K562 (cell line): ENCODE measurements at regions not wholly inside any gene's neighbourhood (a gene's known extent, or its start where the extent isn't known, plus 50 kb on each side); places are given as distances from the start of the nearest gene placed in this dataset.

ENCODE experiments used
- ATAC-seq: fragments of 200-7000 bp; cut with Tn5 transposase; 3 replicates; pipeline ENCODE4 v1.9.1; 2020; ENCODE audit warnings: moderate library complexity
- BruUV-seq: library from RNA; stranded (reverse); fragments of 400-500 nt; replicated peaks from 2 replicates; lab custom pipeline; 2021; lab: Mats Ljungman, UMichigan
- CTCF ChIA-PET: fragments of 300-600 bp; formaldehyde crosslinking; extraction: SDS; loops from one replicate; lab custom pipeline; 2021; ENCODE audit warnings: low intra/inter-chr PET ratio; lab: Yijun Ruan, JAX
- POLR2A ChIA-PET: fragments of 300-600, 350-650 bp; sonication (Branson Sonifier 250); formaldehyde crosslinking; extraction: SDS; loops from one replicate; lab custom pipeline; 2021; ENCODE audit warnings: antibody characterized with exemption, inconsistent platforms; lab: Yijun Ruan, JAX
- DNase-seq, 4 experiments: peaks; one replicate each; pipeline versions ENCODE4 v3.0.0 to v3.0.0-alpha.2; 2011 to 2018; ENCODE audit warnings: low spot score in 3 of 4, mixed read lengths in 3 of 4; ENCODE audit errors: extremely low read depth in 1 of 4
- FAIRE-seq: peaks from 2 replicates; lab custom pipeline; 2011; peaks lifted over from hg19 to GRCh38; lab: Jason Lieb, UNC
- H2AFZ ChIP-seq: 2 replicates; pipeline ENCODE4 v1.6.0; 2011; ENCODE audit warnings: low read depth, low read length, control low read depth, inconsistent platforms
- H3K27ac ChIP-seq: fragments of 200-600 bp; 3 replicates; pipeline ENCODE4 v1.8.0; 2011; ENCODE audit warnings: low read depth, mild to moderate bottlenecking, control low read depth, inconsistent platforms, low read length, moderate library complexity, mixed read lengths; ENCODE audit errors: extremely low read depth
- H3K27me3 ChIP-seq, 2 experiments: fragments of 300-600 bp in 1 of 2; 2 replicates in 1 of 2; 3 replicates in 1 of 2; pipeline versions ENCODE4 v1.6.0 to v1.8.0; 2011; ENCODE audit warnings: inconsistent platforms in 2 of 2, low read length in 2 of 2, mild to moderate bottlenecking in 1 of 2, mixed read lengths in 1 of 2, moderate library complexity in 1 of 2; ENCODE audit not compliant: control insufficient read depth in 2 of 2, insufficient read depth in 2 of 2
- H3K36me3 ChIP-seq: fragments of 300-600 bp; 3 replicates; pipeline ENCODE4 v1.8.0; 2011; ENCODE audit warnings: mild to moderate bottlenecking, low read length, inconsistent platforms; ENCODE audit not compliant: control insufficient read depth, insufficient read depth
- H3K4me1 ChIP-seq, 2 experiments: fragments of 200-600 bp in 1 of 2; replicated peaks in 1 of 2; 2 replicates in 1 of 2; 3 replicates in 1 of 2; pipeline versions ENCODE4 v1.5.1 to v1.8.0; 2011; ENCODE audit warnings: inconsistent platforms in 2 of 2, low read length in 2 of 2, mild to moderate bottlenecking in 1 of 2, mixed read lengths in 1 of 2, moderate library complexity in 1 of 2; ENCODE audit not compliant: control insufficient read depth in 2 of 2, insufficient read depth in 2 of 2
- H3K4me2 ChIP-seq: 2 replicates; pipeline ENCODE4 v1.6.1; 2011; ENCODE audit warnings: low read length, control low read depth, inconsistent platforms, mixed read lengths; ENCODE audit not compliant: insufficient read depth
- H3K4me3 ChIP-seq: fragments of 200-600 bp; sonication (generic), shearing (Covaris generic); 2 replicates; pipeline ENCODE4 v1.5.1; 2016; ENCODE audit warnings: control low read depth, inconsistent platforms
- H3K79me2 ChIP-seq: fragments of 200-600 bp; 3 replicates; pipeline ENCODE4 v1.8.0; 2011; ENCODE audit warnings: low read length, inconsistent platforms; ENCODE audit not compliant: control insufficient read depth, insufficient read depth
- H3K9ac ChIP-seq, 2 experiments: 2 replicates each; pipeline versions ENCODE4 v1.6.0 to v1.6.1; 2011; ENCODE audit warnings: low read depth in 2 of 2, low read length in 2 of 2, control low read depth in 1 of 2, inconsistent platforms in 1 of 2, mild to moderate bottlenecking in 1 of 2, mixed read lengths in 1 of 2; ENCODE audit not compliant: insufficient read depth in 1 of 2
- H3K9me1 ChIP-seq: one replicate; pipeline ENCODE4 v1.6.0; 2011; ENCODE audit warnings: inconsistent platforms, mild to moderate bottlenecking, low read length, moderate library complexity; ENCODE audit not compliant: control insufficient read depth, insufficient read depth
- H3K9me3 ChIP-seq: replicated peaks from 2 replicates; pipeline ENCODE4 v1.5.1; 2011; ENCODE audit warnings: low read depth, low read length, inconsistent platforms; ENCODE audit not compliant: control insufficient read depth, insufficient read depth
- H4K20me1 ChIP-seq: replicated peaks from 2 replicates; pipeline ENCODE4 v1.6.1; 2011; ENCODE audit warnings: low read length, inconsistent platforms, mixed read lengths; ENCODE audit not compliant: control insufficient read depth, insufficient read depth
- MED1 ChIP-seq: sonication (generic); formaldehyde crosslinking; IDR thresholded peaks from 2 replicates; pipeline ENCODE4 v1.8.1; 2023; ENCODE audit warnings: missing genetic modification reagents, borderline replicate concordance
- NRF1 ChIP-seq, 2 experiments: fragments of 450-650 bp; IDR thresholded peaks in 1 of 2; conservative IDR thresholded peaks in 1 of 2; 2 replicates each; pipeline ENCODE4 v1.6.1; 2014; ENCODE audit warnings: mild to moderate bottlenecking in 2 of 2
- TCF7 ChIP-seq: sonication (generic); IDR thresholded peaks from 2 replicates; pipeline ENCODE4 v1.6.1; 2016; ENCODE audit warnings: antibody characterized with exemption, borderline replicate concordance
- whole genome bisulfite sequencing: fragments of 100-300 bp; shearing (Covaris generic); methylation state at CpG from one replicate; pipeline ENCODE4 v1.1.6; 2016; ENCODE audit warnings: low coverage, mixed read lengths; ENCODE audit not compliant: insufficient coverage; ENCODE audit errors: missing lambda C conversion rate; 5-methylcytosine and 5-hydroxymethylcytosine counted together
- in situ Hi-C: fragments of 300-500 bp; cut with MboI; formaldehyde crosslinking; loops from 4 replicates; pipeline ENCODE4 v1.15.0; 2018; ENCODE audit warnings: inconsistent platforms, mixed read lengths
- intact Hi-C: fragments of 100-400 bp; cut with micrococcal nuclease; formaldehyde crosslinking; loops from 2 replicates; pipeline ENCODE4 v1.14.2; 2022

DNA sequence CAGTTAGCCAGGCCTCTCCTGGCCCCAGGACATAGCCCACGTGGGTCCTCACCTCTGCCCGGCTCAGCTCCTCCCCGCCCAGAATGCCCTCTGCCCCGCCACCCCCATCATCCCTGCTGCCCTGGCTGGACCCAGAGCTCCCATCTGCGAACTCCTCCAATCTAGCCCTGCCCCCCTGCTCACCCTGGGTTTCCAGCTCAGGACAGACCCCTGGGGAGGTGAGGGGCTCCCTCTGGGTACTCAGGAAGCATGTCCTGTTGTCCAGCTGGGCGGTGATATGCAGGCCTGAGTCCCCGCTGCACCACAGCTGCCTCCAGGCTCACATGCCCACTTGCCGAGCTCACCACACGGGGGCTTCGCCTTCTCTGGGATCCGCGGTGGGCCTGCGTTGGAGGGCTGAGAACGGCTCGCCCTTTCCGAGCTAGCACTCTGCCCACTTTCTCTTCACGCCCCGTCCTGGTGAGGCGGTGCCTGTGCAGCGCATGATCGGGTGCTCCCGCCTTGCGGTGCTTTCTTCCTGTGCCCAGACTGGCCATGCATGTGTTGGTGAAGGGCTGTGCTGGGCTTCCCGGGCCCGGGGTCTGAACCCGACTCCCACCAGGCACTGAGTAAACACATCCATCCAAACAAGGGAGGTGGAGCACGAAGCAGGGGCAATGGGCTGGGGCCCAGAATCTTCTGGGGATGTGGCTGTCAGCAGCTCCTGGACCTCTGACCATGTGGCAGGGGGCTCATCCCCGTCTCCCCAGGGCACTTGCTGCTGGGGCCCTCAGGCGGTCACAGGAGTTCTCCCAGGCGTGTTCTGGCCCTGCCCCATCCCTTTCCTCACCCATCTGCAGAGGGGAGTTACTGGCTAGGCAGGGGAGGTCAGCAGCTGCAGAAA is 74.3 kb downstream of the RGS12 start:
- in situ Hi-C loops (no loop called here), intact Hi-C loops (no loop called here)
- no peak overlapping the region for H2AFZ ChIP-seq
- no TSS peak for BruUV-seq
- no peaks in the 10 kb centered on the region for H3K36me3 ChIP-seq
- WGBS: 31% methylated on average over 25 of the region's 30 CpGs
- TF ChIP-seq TCF7: no peak
- POLR2A ChIA-PET: interaction anchor here (0.7 to 0.9 kb wide), 2 partner anchors 20 to 25 kb away, joined by 3 read pairs; no protein-coding TSS in a partner anchor
- peaks cover 31 to 90% of the 10 kb centered on the region in 2 experiments; a peak in 3 of 5 replicates for H3K27me3 ChIP-seq
- peaks cover 0 to 39% of the 10 kb centered on the region in 2 experiments; a peak in 3 of 5 replicates for H3K4me1 ChIP-seq
- CTCF ChIA-PET: no interaction called here
- no peak overlapping the region for H3K4me2 ChIP-seq
- no peak overlapping the region for H3K4me3 ChIP-seq
- peaks cover 33% of the 10 kb centered on the region for H4K20me1 ChIP-seq
- no peak for DNase-seq
- H3K9me3 ChIP-seq: no peaks in the 10 kb centered on the region
- no peaks in the 10 kb centered on the region for H3K9me1 ChIP-seq
- no peaks in the 10 kb centered on the region for H3K79me2 ChIP-seq
- no peak for ATAC-seq
- H3K9ac ChIP-seq: no peak overlapping the region
- H3K27ac ChIP-seq: no peak overlapping the region
- no peak for FAIRE-seq

DNA sequence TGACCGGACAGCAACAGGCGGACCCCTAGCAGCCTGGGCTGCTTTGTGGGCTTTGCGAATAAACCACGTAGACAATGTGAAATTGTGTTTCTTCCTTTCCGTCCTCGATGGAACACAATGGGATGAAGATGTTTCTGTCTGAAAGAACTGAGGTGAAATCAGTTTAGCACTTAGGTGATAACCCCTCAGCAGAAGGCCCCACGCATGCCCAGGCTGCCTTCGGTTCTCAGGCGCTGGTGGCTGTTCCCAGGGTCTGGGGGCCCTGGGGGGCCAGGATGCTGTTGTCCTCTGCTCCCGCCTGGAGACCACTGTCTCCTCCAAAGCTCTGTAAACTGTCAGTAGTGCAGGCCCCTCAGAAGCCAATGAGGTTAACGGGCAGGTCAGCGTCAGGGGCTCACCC is 73.9 kb upstream of the HGFAC start:
- FAIRE-seq: no peak
- H4K20me1 ChIP-seq: peaks cover 41% of the 10 kb centered on the region
- H3K4me1 ChIP-seq: peaks cover 0 to 45% of the 10 kb centered on the region in 2 experiments; a peak in 3 of 5 replicates
- no peak overlapping the region for H2AFZ ChIP-seq
- no peak for ATAC-seq
- POLR2A ChIA-PET: no interaction called here
- H3K9me3 ChIP-seq: no peaks in the 10 kb centered on the region
- WGBS: 24% methylated on average over 10 of the region's 12 CpGs
- H3K79me2 ChIP-seq: no peaks in the 10 kb centered on the region
- no peak overlapping the region for H3K9ac ChIP-seq
- intact Hi-C loops (no loop called here), in situ Hi-C loops (no loop called here)
- H3K36me3 ChIP-seq: no peaks in the 10 kb centered on the region
- H3K4me3 ChIP-seq: no peak overlapping the region
- CTCF ChIA-PET: no interaction called here
- no peak overlapping the region for H3K27ac ChIP-seq
- no peak for TF ChIP-seq MED1 (CRISPR knock-in tag)
- peak; percentile 28 to 41; a peak in 2 of 4 replicates for TF ChIP-seq NRF1 (conservative IDR thresholded peaks at IDR 0.05 in 1 of 2, IDR thresholded peaks at IDR 0.05 in 1 of 2)
- no peak for DNase-seq
- H3K9me1 ChIP-seq: no peaks in the 10 kb centered on the region
- no TSS peak for BruUV-seq
- peaks cover 35 to 92% of the 10 kb centered on the region in 2 experiments; a peak in 4 of 5 replicates for H3K27me3 ChIP-seq
- no peak overlapping the region for H3K4me2 ChIP-seq
